Activated CD4-positive, alpha-beta T cell treated with anti-CD3 and anti-CD28 coated beads, Interleukin-2, amount 10 ng/mL, durations not matched to agents 24 days and 14 days (primary cell): ENCODE measurements at regions not wholly inside any gene's neighbourhood (a gene's known extent, or its start where the extent isn't known, plus 50 kb on each side); places are given as distances from the start of the nearest gene placed in this dataset.
A peak's percentile ranks its signal among the peaks of the same experiment; 100 is the strongest.

Source experiments
- DNase-seq: peaks from one replicate; pipeline ENCODE4 v3.0.0; 2022
- H3K27ac Mint-ChIP-seq: one replicate; pipeline ENCODE4 v1.8.0; 2022; ENCODE audit warnings: mild to moderate bottlenecking, mixed read lengths
- H3K27me3 Mint-ChIP-seq: one replicate; pipeline ENCODE4 v1.8.0; 2022; ENCODE audit warnings: mixed read lengths
- H3K36me3 Mint-ChIP-seq: one replicate; pipeline ENCODE4 v1.8.0; 2022; ENCODE audit warnings: low read depth, mild to moderate bottlenecking, mixed read lengths
- H3K4me1 Mint-ChIP-seq: one replicate; pipeline ENCODE4 v1.8.0; 2021; ENCODE audit warnings: mixed read lengths
- H3K4me3 Mint-ChIP-seq: one replicate; pipeline ENCODE4 v1.8.0; 2022; ENCODE audit warnings: mild to moderate bottlenecking, moderate library complexity, mixed read lengths
- H3K9me3 Mint-ChIP-seq: one replicate; pipeline ENCODE4 v1.8.0; 2021; ENCODE audit warnings: mixed read lengths
- intact Hi-C: fragments of 100-400 bp; cut with micrococcal nuclease; formaldehyde crosslinking; loops from one replicate; pipeline ENCODE4 v1.15.1; 2023

DNA sequence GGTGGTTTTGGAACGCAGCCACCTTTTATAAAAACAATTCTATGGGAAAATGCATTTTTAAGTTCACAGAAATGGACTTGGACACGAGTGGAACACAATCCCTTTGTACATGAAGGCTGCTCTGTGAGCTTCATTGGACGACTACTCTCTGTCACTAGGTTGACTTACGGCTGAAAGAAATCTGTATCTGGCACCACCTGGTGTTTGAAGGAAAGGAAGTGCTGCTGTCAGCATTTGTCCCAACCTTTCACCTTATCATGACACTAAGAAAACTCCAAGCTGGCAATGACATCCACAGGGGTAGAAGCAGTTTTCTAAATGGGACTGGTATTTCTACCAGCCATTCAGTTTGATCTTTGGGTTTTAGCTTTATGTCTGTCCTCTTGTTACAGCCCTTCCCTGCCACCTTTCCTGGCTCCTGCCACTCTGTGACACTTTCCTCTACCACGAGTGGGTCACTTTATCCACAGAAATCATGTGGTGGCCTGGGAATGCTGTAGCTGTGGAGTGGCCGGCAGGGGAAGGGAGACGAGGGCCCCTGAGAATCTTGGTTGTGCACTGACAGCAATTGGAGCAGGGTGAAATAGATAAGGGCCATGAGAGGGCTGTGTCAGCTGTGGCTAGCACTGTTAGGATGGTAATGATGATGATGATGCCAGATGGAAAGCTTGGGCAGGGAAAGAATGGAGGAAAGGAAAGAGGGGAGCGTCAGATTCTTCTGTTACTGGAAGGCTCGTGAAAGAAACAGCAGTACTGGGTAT lies 85.2 kb downstream of the TBX19 start:
- peak; percentile 70 for DNase-seq

More for the DNA sequence above, 85.2 kb downstream of the TBX19 start:
- Mint-ChIP-seq H3K27ac (no peak overlapping the region), H3K27me3 (peaks cover 13% of the 10 kb centered on the region), H3K4me1 (peaks cover 19% of the 10 kb centered on the region), H3K4me3 (no peak overlapping the region), H3K9me3 (peaks cover 4% of the 10 kb centered on the region), H3K36me3 (no peaks in the 10 kb centered on the region)
- intact Hi-C loops, result loop anchor here (1.0 kb wide), 1 partner anchor 24 kb away; no protein-coding TSS in a partner anchor
